ENCODE measurements at regions not wholly inside any gene's neighbourhood (a gene's known extent, or its start where the extent isn't known, plus 50 kb on each side); places are given as distances from the start of the nearest gene placed in this dataset.

DNA sequence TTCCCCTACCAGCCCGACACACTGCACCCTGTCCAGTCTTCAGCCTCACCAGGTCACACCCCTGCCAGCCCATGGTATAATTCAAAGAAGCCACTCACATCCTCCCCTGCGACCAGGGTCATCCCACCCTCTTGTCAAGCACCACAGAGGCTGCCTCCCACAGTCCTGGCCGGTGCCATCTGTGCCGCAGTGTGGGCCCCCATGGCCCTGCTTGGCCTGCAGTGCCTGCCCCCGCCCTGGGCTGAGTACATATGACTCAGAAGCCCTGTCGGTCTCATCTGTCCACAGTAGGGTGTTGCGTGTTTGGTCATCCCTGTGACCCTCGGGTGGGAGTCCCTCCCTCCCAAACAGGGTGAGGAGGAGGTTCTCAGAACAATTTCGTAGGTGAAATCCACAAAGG, 190.8 kb upstream of the AJAP1 start:
- TF ChIP-seq CTCF (IDR thresholded peaks at IDR 0.05): no peak
- no peak for TF ChIP-seq POLR2AphosphoS5 (IDR thresholded peaks at IDR 0.05)
- no peak for TF ChIP-seq POLR2A (IDR thresholded peaks at IDR 0.05)
- no peak for TF ChIP-seq EP300 (IDR thresholded peaks at IDR 0.05)
